WTC11 (cell line): ENCODE measurements at regions not wholly inside any gene's neighbourhood (a gene's known extent, or its start where the extent isn't known, plus 50 kb on each side); places are given as distances from the start of the nearest gene placed in this dataset.

Experiments used
- ATAC-seq: fragments of 200-7000 bp; cut with Tn5 transposase; 2 replicates; pipeline ENCODE4 v1.10.0; 2021; ENCODE audit warnings: mild to moderate bottlenecking, moderate library complexity
- CTCF ChIA-PET: fragments of 300-600 bp; sonication (Branson Sonifier 250); formaldehyde crosslinking; loops from one replicate; lab custom pipeline; 2021; ENCODE audit warnings: antibody characterized with exemption; lab: Charles Lee
- POLR2A ChIA-PET: fragments of 350-600 bp; sonication (Branson Sonifier 250); formaldehyde crosslinking; loops from one replicate; lab custom pipeline; 2021; ENCODE audit warnings: antibody characterized with exemption; lab: Charles Lee
- DNase-seq: peaks from one replicate; pipeline ENCODE4 v3.0.0; 2021; ENCODE audit warnings: low spot score
- H3K27ac Mint-ChIP-seq: 2 replicates; pipeline ENCODE4 v1.8.0; 2021; ENCODE audit warnings: mixed read lengths
- H3K27me3 Mint-ChIP-seq: 2 replicates; pipeline ENCODE4 v1.8.0; 2021; ENCODE audit warnings: low read depth, mild to moderate bottlenecking, moderate library complexity, mixed read lengths
- H3K36me3 Mint-ChIP-seq: 2 replicates; pipeline ENCODE4 v1.8.0; 2021; ENCODE audit warnings: mixed read lengths
- H3K4me1 Mint-ChIP-seq: 2 replicates; pipeline ENCODE4 v1.8.0; 2022; ENCODE audit warnings: mixed read lengths
- H3K4me3 Mint-ChIP-seq: 2 replicates; pipeline ENCODE4 v1.8.0; 2021; ENCODE audit warnings: mild to moderate bottlenecking, moderate library complexity, mixed read lengths
- H3K9me3 Mint-ChIP-seq: 2 replicates; pipeline ENCODE4 v1.8.0; 2021; ENCODE audit warnings: mixed read lengths
- CBFB ChIP-seq: sonication (generic); formaldehyde crosslinking; IDR thresholded peaks from 2 replicates; pipeline ENCODE4 v1.8.1; 2022; ENCODE audit warnings: mild to moderate bottlenecking, low read depth, missing genetic modification reagents
- ESRRA ChIP-seq: sonication (generic); formaldehyde crosslinking; IDR thresholded peaks from 2 replicates; pipeline ENCODE4 v1.8.1; 2022; ENCODE audit warnings: mild to moderate bottlenecking, missing genetic modification reagents, borderline replicate concordance
- GRHL2 ChIP-seq: fragments of 250-450 bp; sonication (Bioruptor Pico); IDR thresholded peaks from 2 replicates; pipeline ENCODE4 v1.8.0; 2022; ENCODE audit warnings: mild to moderate bottlenecking, moderate library complexity; ENCODE audit not compliant: insufficient replicate concordance, severe bottlenecking
- JUN ChIP-seq: sonication (generic); formaldehyde crosslinking; IDR thresholded peaks from 2 replicates; pipeline ENCODE4 v1.8.0; 2023; ENCODE audit warnings: mild to moderate bottlenecking, missing genetic modification reagents
- MYBL2 ChIP-seq: sonication (generic); formaldehyde crosslinking; IDR thresholded peaks from 2 replicates; pipeline ENCODE4 v1.8.1; 2023; ENCODE audit warnings: mild to moderate bottlenecking, moderate library complexity, missing genetic modification reagents
- NR3C1 ChIP-seq: sonication (generic); formaldehyde crosslinking; conservative IDR thresholded peaks from 2 replicates; pipeline ENCODE4 v1.8.1; 2023; ENCODE audit warnings: low read depth, mild to moderate bottlenecking, missing genetic modification reagents
- OVOL2 ChIP-seq: fragments of 250-450 bp; sonication (Bioruptor Pico); IDR thresholded peaks from 2 replicates; pipeline ENCODE4 v1.9.0; 2021; ENCODE audit warnings: mild to moderate bottlenecking, borderline replicate concordance
- SMAD3 ChIP-seq: sonication (generic); formaldehyde crosslinking; IDR thresholded peaks from 2 replicates; pipeline ENCODE4 v1.8.0; 2022; ENCODE audit warnings: missing genetic modification reagents, mild to moderate bottlenecking, borderline replicate concordance
- SP1 ChIP-seq: sonication (generic); formaldehyde crosslinking; conservative IDR thresholded peaks from 2 replicates; pipeline ENCODE4 v1.8.1; 2022; ENCODE audit warnings: missing genetic modification reagents
- TCF7 ChIP-seq: sonication (generic); formaldehyde crosslinking; IDR thresholded peaks from 2 replicates; pipeline ENCODE4 v1.8.0; 2022; ENCODE audit warnings: mild to moderate bottlenecking, low read depth, missing genetic modification reagents, moderate library complexity
- TEAD1 ChIP-seq: sonication (generic); formaldehyde crosslinking; IDR thresholded peaks from 2 replicates; pipeline ENCODE4 v1.8.0; 2022; ENCODE audit warnings: mild to moderate bottlenecking, missing genetic modification reagents
- ZBTB21 ChIP-seq: sonication (generic); formaldehyde crosslinking; IDR thresholded peaks from 2 replicates; pipeline ENCODE4 v1.8.1; 2023; ENCODE audit warnings: mild to moderate bottlenecking, missing genetic modification reagents, borderline replicate concordance
- ZNF219 ChIP-seq: sonication (generic); formaldehyde crosslinking; IDR thresholded peaks from 2 replicates; pipeline ENCODE4 v1.8.0; 2023; ENCODE audit warnings: missing genetic modification reagents, mild to moderate bottlenecking, borderline replicate concordance
- ZNF263 ChIP-seq: sonication (generic); formaldehyde crosslinking; IDR thresholded peaks from 2 replicates; pipeline ENCODE4 v1.8.1; 2022; ENCODE audit warnings: low read depth, mild to moderate bottlenecking, moderate library complexity, missing genetic modification reagents
- ZNF416 ChIP-seq: fragments of 250-450 bp; sonication (Bioruptor Pico); IDR thresholded peaks from 2 replicates; pipeline ENCODE4 v1.9.0; 2021; ENCODE audit warnings: mild to moderate bottlenecking, inconsistent platforms
- ZNF423 ChIP-seq: fragments of 250-450 bp; sonication (Bioruptor Pico); IDR thresholded peaks from 2 replicates; pipeline ENCODE4 v2.1.2; 2022; ENCODE audit warnings: mild to moderate bottlenecking, moderate library complexity
- ZNF671 ChIP-seq: fragments of 250-450 bp; sonication (Bioruptor Pico); IDR thresholded peaks from 2 replicates; pipeline ENCODE4 v1.8.0; 2021; ENCODE audit warnings: mild to moderate bottlenecking
- TF ChIP-seq, protein P1 (sequence below): fragments of 200-600 bp; IDR thresholded peaks from 2 replicates; pipeline ENCODE4 v1.8.0; 2022; ENCODE audit warnings: antibody characterized with exemption
- TF ChIP-seq, protein P2 (sequence below): fragments of 250-450 bp; sonication (Bioruptor Pico); IDR thresholded peaks from 2 replicates; pipeline ENCODE4 v1.9.0; 2021; ENCODE audit warnings: moderate library complexity, mild to moderate bottlenecking, inconsistent platforms, borderline replicate concordance
- TF ChIP-seq, protein P3 (sequence below): sonication (generic); formaldehyde crosslinking; IDR thresholded peaks from 2 replicates; pipeline ENCODE4 v1.8.1; 2023; ENCODE audit warnings: mild to moderate bottlenecking, missing genetic modification reagents, borderline replicate concordance
- TF ChIP-seq, protein P4 (sequence below): sonication (generic); formaldehyde crosslinking; IDR thresholded peaks from 2 replicates; pipeline ENCODE4 v1.8.0; 2023; ENCODE audit warnings: mild to moderate bottlenecking, missing genetic modification reagents
- TF ChIP-seq, protein P5 (sequence below): fragments of 250-450 bp; sonication (Bioruptor Pico); IDR thresholded peaks from 2 replicates; pipeline ENCODE4 v1.9.0; 2021; ENCODE audit warnings: mild to moderate bottlenecking
- TF ChIP-seq, protein P6 (sequence below): fragments of 250-450 bp; sonication (Bioruptor Pico); conservative IDR thresholded peaks from 2 replicates; pipeline ENCODE4 v1.9.0; 2021; ENCODE audit warnings: mild to moderate bottlenecking
- TF ChIP-seq, protein P7 (sequence below): sonication (generic); formaldehyde crosslinking; IDR thresholded peaks from 2 replicates; pipeline ENCODE4 v1.8.1; 2022; ENCODE audit warnings: missing genetic modification reagents, borderline replicate concordance

DNA sequence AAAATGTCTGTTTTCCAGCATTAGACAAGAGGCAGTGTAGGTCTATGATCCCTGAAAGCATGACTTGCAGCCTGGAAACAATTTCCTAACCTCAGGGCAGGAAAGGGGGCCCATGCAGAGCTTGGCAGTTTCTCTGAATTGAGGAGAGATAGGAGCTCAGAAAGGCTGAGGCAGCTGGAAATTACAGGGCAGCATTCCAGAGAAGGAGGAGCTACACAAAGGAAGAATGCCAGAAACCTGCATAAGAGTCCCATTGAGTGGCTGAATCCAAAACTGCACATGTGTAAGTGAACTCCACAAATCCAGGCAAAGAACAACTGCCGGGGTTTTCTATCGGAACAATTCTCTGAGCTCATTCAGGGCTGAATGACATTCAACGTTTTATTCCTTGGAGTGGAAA, 346.8 kb downstream of the PIK3R1 start:
- ChIA-PET POLR2A (no interaction called here), CTCF (no interaction called here)
- Mint-ChIP-seq H3K4me3 (no peak overlapping the region), H3K9me3 (peaks cover 37% of the 10 kb centered on the region), H3K36me3 (peaks cover 7% of the 10 kb centered on the region), H3K4me1 (no peaks in the 10 kb centered on the region), H3K27me3 (no peaks in the 10 kb centered on the region), H3K27ac (no peak overlapping the region)
- DNase-seq (no peak), ATAC-seq (no peak)
- TF ChIP-seq CBFB (CRISPR knock-in tag) = no peak
- TF ChIP-seq JUN = no peak
- TF ChIP-seq, protein P1, sequence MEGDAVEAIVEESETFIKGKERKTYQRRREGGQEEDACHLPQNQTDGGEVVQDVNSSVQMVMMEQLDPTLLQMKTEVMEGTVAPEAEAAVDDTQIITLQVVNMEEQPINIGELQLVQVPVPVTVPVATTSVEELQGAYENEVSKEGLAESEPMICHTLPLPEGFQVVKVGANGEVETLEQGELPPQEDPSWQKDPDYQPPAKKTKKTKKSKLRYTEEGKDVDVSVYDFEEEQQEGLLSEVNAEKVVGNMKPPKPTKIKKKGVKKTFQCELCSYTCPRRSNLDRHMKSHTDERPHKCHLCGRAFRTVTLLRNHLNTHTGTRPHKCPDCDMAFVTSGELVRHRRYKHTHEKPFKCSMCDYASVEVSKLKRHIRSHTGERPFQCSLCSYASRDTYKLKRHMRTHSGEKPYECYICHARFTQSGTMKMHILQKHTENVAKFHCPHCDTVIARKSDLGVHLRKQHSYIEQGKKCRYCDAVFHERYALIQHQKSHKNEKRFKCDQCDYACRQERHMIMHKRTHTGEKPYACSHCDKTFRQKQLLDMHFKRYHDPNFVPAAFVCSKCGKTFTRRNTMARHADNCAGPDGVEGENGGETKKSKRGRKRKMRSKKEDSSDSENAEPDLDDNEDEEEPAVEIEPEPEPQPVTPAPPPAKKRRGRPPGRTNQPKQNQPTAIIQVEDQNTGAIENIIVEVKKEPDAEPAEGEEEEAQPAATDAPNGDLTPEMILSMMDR = no peak
- TF ChIP-seq ZNF416 (CRISPR knock-in tag) = no peak
- no peak for TF ChIP-seq OVOL2
- TF ChIP-seq, protein P2, sequence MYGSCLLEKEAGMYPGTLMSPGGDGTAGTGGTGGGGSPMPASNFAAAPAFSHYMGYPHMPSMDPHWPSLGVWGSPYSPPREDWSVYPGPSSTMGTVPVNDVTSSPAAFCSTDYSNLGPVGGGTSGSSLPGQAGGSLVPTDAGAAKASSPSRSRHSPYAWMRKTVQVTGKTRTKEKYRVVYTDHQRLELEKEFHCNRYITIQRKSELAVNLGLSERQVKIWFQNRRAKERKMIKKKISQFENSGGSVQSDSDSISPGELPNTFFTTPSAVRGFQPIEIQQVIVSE (CRISPR knock-in tag) = no peak

DNA sequence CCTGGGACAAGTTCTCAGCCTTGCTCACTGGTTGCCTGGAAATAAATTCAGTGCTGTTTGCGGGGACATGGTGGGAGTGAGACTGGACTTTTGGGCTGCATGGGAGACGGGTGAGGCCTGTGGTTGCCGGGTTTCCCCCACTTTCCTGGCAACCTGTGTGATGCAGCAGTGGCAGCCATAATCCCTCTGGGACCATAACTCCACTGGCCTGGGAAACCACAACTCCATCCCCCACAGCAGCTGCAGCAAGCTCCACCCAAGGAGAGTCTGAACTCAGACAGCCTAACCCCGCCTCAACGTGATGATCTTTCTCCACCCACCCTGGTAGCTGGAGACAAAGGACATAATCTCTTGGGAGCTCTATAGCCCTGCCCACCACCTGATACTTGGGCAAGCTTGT, 349.9 kb downstream of the PIK3R1 start:
- ATAC-seq = peak; percentile 43; the same call in 1 of the 2 replicates
- H3K27ac Mint-ChIP-seq = no peak overlapping the region
- H3K4me3 Mint-ChIP-seq = no peak overlapping the region
- CTCF ChIA-PET = no interaction called here
- no peaks in the 10 kb centered on the region for H3K4me1 Mint-ChIP-seq
- no peaks in the 10 kb centered on the region for H3K27me3 Mint-ChIP-seq
- H3K36me3 Mint-ChIP-seq = peaks cover 7% of the 10 kb centered on the region
- DNase-seq = no peak
- POLR2A ChIA-PET = no interaction called here
- peaks cover 36% of the 10 kb centered on the region for H3K9me3 Mint-ChIP-seq
- no peak for TF ChIP-seq ZNF219 (CRISPR knock-in tag)
- no peak for TF ChIP-seq ZNF671 (CRISPR knock-in tag)
- TF ChIP-seq ZBTB21 (CRISPR knock-in tag) = no peak
- no peak for TF ChIP-seq TCF7 (CRISPR knock-in tag)
- TF ChIP-seq TEAD1 (CRISPR knock-in tag) = no peak
- TF ChIP-seq, protein P3, sequence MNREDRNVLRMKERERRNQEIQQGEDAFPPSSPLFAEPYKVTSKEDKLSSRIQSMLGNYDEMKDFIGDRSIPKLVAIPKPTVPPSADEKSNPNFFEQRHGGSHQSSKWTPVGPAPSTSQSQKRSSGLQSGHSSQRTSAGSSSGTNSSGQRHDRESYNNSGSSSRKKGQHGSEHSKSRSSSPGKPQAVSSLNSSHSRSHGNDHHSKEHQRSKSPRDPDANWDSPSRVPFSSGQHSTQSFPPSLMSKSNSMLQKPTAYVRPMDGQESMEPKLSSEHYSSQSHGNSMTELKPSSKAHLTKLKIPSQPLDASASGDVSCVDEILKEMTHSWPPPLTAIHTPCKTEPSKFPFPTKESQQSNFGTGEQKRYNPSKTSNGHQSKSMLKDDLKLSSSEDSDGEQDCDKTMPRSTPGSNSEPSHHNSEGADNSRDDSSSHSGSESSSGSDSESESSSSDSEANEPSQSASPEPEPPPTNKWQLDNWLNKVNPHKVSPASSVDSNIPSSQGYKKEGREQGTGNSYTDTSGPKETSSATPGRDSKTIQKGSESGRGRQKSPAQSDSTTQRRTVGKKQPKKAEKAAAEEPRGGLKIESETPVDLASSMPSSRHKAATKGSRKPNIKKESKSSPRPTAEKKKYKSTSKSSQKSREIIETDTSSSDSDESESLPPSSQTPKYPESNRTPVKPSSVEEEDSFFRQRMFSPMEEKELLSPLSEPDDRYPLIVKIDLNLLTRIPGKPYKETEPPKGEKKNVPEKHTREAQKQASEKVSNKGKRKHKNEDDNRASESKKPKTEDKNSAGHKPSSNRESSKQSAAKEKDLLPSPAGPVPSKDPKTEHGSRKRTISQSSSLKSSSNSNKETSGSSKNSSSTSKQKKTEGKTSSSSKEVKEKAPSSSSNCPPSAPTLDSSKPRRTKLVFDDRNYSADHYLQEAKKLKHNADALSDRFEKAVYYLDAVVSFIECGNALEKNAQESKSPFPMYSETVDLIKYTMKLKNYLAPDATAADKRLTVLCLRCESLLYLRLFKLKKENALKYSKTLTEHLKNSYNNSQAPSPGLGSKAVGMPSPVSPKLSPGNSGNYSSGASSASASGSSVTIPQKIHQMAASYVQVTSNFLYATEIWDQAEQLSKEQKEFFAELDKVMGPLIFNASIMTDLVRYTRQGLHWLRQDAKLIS (CRISPR knock-in tag) = no peak
- no peak for TF ChIP-seq SMAD3 (CRISPR knock-in tag)
- no peak for TF ChIP-seq SP1 (CRISPR knock-in tag)
- no peak for TF ChIP-seq GRHL2 (CRISPR knock-in tag)
- TF ChIP-seq, protein P4, sequence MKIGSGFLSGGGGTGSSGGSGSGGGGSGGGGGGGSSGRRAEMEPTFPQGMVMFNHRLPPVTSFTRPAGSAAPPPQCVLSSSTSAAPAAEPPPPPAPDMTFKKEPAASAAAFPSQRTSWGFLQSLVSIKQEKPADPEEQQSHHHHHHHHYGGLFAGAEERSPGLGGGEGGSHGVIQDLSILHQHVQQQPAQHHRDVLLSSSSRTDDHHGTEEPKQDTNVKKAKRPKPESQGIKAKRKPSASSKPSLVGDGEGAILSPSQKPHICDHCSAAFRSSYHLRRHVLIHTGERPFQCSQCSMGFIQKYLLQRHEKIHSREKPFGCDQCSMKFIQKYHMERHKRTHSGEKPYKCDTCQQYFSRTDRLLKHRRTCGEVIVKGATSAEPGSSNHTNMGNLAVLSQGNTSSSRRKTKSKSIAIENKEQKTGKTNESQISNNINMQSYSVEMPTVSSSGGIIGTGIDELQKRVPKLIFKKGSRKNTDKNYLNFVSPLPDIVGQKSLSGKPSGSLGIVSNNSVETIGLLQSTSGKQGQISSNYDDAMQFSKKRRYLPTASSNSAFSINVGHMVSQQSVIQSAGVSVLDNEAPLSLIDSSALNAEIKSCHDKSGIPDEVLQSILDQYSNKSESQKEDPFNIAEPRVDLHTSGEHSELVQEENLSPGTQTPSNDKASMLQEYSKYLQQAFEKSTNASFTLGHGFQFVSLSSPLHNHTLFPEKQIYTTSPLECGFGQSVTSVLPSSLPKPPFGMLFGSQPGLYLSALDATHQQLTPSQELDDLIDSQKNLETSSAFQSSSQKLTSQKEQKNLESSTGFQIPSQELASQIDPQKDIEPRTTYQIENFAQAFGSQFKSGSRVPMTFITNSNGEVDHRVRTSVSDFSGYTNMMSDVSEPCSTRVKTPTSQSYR (CRISPR knock-in tag) = no peak
- no peak for TF ChIP-seq ESRRA (CRISPR knock-in tag)
- TF ChIP-seq, protein P5, sequence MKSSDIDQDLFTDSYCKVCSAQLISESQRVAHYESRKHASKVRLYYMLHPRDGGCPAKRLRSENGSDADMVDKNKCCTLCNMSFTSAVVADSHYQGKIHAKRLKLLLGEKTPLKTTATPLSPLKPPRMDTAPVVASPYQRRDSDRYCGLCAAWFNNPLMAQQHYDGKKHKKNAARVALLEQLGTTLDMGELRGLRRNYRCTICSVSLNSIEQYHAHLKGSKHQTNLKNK (CRISPR knock-in tag) = no peak
- TF ChIP-seq ZNF263 (CRISPR knock-in tag) = no peak
- TF ChIP-seq MYBL2 (CRISPR knock-in tag) = no peak
- TF ChIP-seq, protein P6, sequence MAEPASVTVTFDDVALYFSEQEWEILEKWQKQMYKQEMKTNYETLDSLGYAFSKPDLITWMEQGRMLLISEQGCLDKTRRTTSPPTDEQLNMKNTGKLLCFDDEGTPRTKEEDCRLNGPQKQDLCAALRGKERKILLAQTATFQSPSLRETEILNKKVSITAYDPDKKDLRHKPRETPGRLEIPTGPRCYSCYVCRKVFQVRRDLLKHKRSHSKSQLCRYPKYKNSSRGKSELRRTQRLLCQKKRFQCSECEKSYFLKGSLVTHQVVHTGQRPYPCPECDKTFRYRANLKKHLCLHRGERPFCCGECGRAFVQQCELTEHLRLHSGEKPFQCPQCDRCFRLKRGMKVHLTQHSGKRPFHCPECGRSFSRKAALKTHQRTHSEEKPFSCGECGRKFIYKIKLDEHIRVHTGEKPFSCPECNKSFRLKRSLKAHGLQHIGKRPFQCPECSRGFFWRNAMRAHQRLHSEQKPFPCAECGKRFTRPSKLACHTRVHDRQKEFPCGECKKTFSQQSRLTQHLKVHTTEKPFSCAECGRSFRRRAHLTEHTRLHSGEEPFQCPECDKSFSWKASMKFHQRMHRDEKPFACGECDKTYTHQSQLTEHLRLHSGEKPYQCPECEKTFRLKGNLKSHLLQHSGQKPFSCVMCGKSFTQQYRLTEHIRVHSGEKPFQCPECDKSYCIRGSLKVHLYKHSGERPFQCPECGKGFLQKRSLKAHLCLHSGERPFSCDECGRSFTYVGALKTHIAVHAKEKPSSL = no peak
- no peak for TF ChIP-seq NR3C1 (CRISPR knock-in tag)
- TF ChIP-seq ZNF423 (CRISPR knock-in tag) = no peak
- TF ChIP-seq, protein P7, sequence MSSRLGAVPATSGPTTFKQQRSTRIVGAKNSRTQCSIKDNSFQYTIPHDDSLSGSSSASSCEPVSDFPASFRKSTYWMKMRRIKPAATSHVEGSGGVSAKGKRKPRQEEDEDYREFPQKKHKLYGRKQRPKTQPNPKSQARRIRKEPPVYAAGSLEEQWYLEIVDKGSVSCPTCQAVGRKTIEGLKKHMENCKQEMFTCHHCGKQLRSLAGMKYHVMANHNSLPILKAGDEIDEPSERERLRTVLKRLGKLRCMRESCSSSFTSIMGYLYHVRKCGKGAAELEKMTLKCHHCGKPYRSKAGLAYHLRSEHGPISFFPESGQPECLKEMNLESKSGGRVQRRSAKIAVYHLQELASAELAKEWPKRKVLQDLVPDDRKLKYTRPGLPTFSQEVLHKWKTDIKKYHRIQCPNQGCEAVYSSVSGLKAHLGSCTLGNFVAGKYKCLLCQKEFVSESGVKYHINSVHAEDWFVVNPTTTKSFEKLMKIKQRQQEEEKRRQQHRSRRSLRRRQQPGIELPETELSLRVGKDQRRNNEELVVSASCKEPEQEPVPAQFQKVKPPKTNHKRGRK (CRISPR knock-in tag) = no peak
